Neural cell (in vitro differentiated cells): ENCODE measurements at regions not wholly inside any gene's neighbourhood (a gene's known extent, or its start where the extent isn't known, plus 50 kb on each side); places are given as distances from the start of the nearest gene placed in this dataset.

ENCODE experiments used
- H2AFZ ChIP-seq: fragments of 200-600, 300-800 bp; sonication (generic), shearing (Covaris generic); 2 replicates; pipeline ENCODE4 v1.6.0; 2014; ENCODE audit warnings: low read depth, mild to moderate bottlenecking, antibody characterized with exemption, low read length, moderate library complexity
- H3F3A ChIP-seq: fragments of 200-600 bp; shearing (Covaris generic); 2 replicates; pipeline ENCODE4 v1.6.1; 2016; ENCODE audit warnings: mild to moderate bottlenecking, moderate library complexity, mixed read lengths, antibody characterized with exemption, low read length; ENCODE audit not compliant: insufficient read depth, poor library complexity, severe bottlenecking
- H3K27ac ChIP-seq: fragments of 200-600, 300-800 bp; sonication (generic), shearing (Covaris generic); 2 replicates; pipeline ENCODE4 v1.5.1; 2014; ENCODE audit warnings: mild to moderate bottlenecking, low read length, moderate library complexity
- H3K27me3 ChIP-seq: fragments of 300-800, 200-600 bp; sonication (generic), shearing (Covaris generic); 2 replicates; pipeline ENCODE4 v1.6.0; 2014; ENCODE audit warnings: mild to moderate bottlenecking, low read depth, low read length, moderate library complexity; ENCODE audit not compliant: insufficient read depth
- H3K36me3 ChIP-seq: fragments of 300-800, 200-600 bp; sonication (generic), shearing (Covaris generic); 2 replicates; pipeline ENCODE4 v1.5.1; 2014; ENCODE audit warnings: mild to moderate bottlenecking, antibody characterized with exemption, low read length, moderate library complexity; ENCODE audit not compliant: insufficient read depth
- H3K4me2 ChIP-seq: fragments of 300-800, 200-600 bp; sonication (generic), shearing (Covaris generic); 2 replicates; pipeline ENCODE4 v1.6.0; 2014; ENCODE audit warnings: mild to moderate bottlenecking, low read length
- H3K4me3 ChIP-seq: fragments of 300-800, 200-600 bp; sonication (generic), shearing (Covaris generic); 2 replicates; pipeline ENCODE4 v1.5.1; 2014; ENCODE audit warnings: mild to moderate bottlenecking, low read length, moderate library complexity
- H3K79me2 ChIP-seq: fragments of 200-600 bp; shearing (Covaris generic); replicated peaks from 2 replicates; pipeline ENCODE4 v1.6.0; 2014; ENCODE audit warnings: mild to moderate bottlenecking, low read length, moderate library complexity; ENCODE audit not compliant: insufficient read depth
- H3K9ac ChIP-seq: fragments of 300-800, 200-600 bp; sonication (generic), shearing (Covaris generic); 2 replicates; pipeline ENCODE4 v1.6.1; 2016; ENCODE audit warnings: mild to moderate bottlenecking, low read length, mixed read lengths
- H3K9me2 ChIP-seq: fragments of 200-600 bp; shearing (Covaris generic); 2 replicates; pipeline ENCODE4 v1.6.1; 2016; ENCODE audit warnings: mild to moderate bottlenecking, low read length, mixed read lengths; ENCODE audit not compliant: insufficient read depth
- H3K9me3 ChIP-seq: fragments of 200-600, 300-800 bp; sonication (generic), shearing (Covaris generic); 2 replicates; pipeline ENCODE4 v1.6.1; 2016; ENCODE audit warnings: mild to moderate bottlenecking, mixed run types, low read length, moderate library complexity, mixed read lengths
- H4K20me1 ChIP-seq: fragments of 200-600 bp; shearing (Covaris generic); 2 replicates; pipeline ENCODE4 v1.6.1; 2016; ENCODE audit warnings: mild to moderate bottlenecking, mixed run types; ENCODE audit not compliant: insufficient read depth
- CTCF ChIP-seq: fragments of 450-650 bp; IDR thresholded peaks from 2 replicates; pipeline ENCODE4 v1.5.1; 2014; ENCODE audit warnings: antibody characterized with exemption, mild to moderate bottlenecking, moderate library complexity; ENCODE audit not compliant: poor library complexity, severe bottlenecking
- EP300 ChIP-seq: fragments of 450-650 bp; conservative IDR thresholded peaks from 2 replicates; pipeline ENCODE4 v1.6.1; 2014; ENCODE audit warnings: antibody characterized with exemption, mild to moderate bottlenecking, moderate library complexity; ENCODE audit not compliant: poor library complexity, severe bottlenecking
- EZH2 ChIP-seq: fragments of 200-600, 300-800 bp; shearing (Covaris generic), sonication (generic); IDR thresholded peaks from 2 replicates; pipeline ENCODE4 v1.6.1; 2014; ENCODE audit warnings: antibody characterized with exemption, low read length, borderline replicate concordance, mild to moderate bottlenecking; ENCODE audit not compliant: insufficient read depth, poor library complexity, severe bottlenecking
- MXI1 ChIP-seq: fragments of 450-650 bp; conservative IDR thresholded peaks from 2 replicates; pipeline ENCODE4 v1.6.1; 2014; ENCODE audit warnings: antibody characterized with exemption, mild to moderate bottlenecking; ENCODE audit not compliant: poor library complexity, severe bottlenecking
- POLR2AphosphoS5 ChIP-seq: IDR thresholded peaks from 2 replicates; pipeline ENCODE4 v1.6.1; 2012
- RAD21 ChIP-seq: fragments of 450-650 bp; conservative IDR thresholded peaks from 2 replicates; pipeline ENCODE4 v1.6.1; 2014; ENCODE audit warnings: antibody characterized with exemption, mild to moderate bottlenecking, moderate library complexity
- REST ChIP-seq: IDR thresholded peaks from 2 replicates; pipeline ENCODE4 v1.6.1; 2012; ENCODE audit warnings: borderline replicate concordance
- SMC3 ChIP-seq: fragments of 450-650 bp; conservative IDR thresholded peaks from 2 replicates; pipeline ENCODE4 v1.6.1; 2014; ENCODE audit warnings: antibody characterized with exemption, mild to moderate bottlenecking, moderate library complexity; ENCODE audit not compliant: poor library complexity
- TAF1 ChIP-seq: IDR thresholded peaks from 2 replicates; pipeline ENCODE4 v1.6.1; 2012; ENCODE audit warnings: low read depth

GRCh38 chr2:51387235-51387634, 355.3 kb upstream of the NRXN1 start:
- no peaks in the 10 kb centered on the region for H3F3A ChIP-seq
- no peaks in the 10 kb centered on the region for H3K9me2 ChIP-seq
- no peaks in the 10 kb centered on the region for H3K36me3 ChIP-seq
- no peak overlapping the region for H3K9ac ChIP-seq
- H3K79me2 ChIP-seq, result no peaks in the 10 kb centered on the region
- no peaks in the 10 kb centered on the region for H3K9me3 ChIP-seq
- no peaks in the 10 kb centered on the region for H4K20me1 ChIP-seq
- no peaks in the 10 kb centered on the region for H3K27me3 ChIP-seq
- TF ChIP-seq SMC3 (no peak), RAD21 (no peak)
- H3K4me3 ChIP-seq, result no peak overlapping the region
- H2AFZ ChIP-seq, result no peak overlapping the region
- H3K4me2 ChIP-seq, result no peak overlapping the region
- no peak overlapping the region for H3K27ac ChIP-seq

- H3K4me2 ChIP-seq, result no peak overlapping the region
- H3F3A ChIP-seq, result no peaks in the 10 kb centered on the region
- peaks cover 5% of the 10 kb centered on the region for H3K9me3 ChIP-seq
- H3K4me3 ChIP-seq, result no peak overlapping the region
- H3K27ac ChIP-seq, result no peak overlapping the region
- TF ChIP-seq TAF1, result no peak
- TF ChIP-seq MXI1, result no peak
- TF ChIP-seq CTCF, result no peak
- no peak for TF ChIP-seq REST
- TF ChIP-seq EP300, result peak; percentile 99
- no peak for TF ChIP-seq SMC3
- no peak for TF ChIP-seq RAD21
- peak; percentile 97 for TF ChIP-seq POLR2AphosphoS5
- no peak for TF ChIP-seq EZH2
- no peak overlapping the region for H2AFZ ChIP-seq
- no peaks in the 10 kb centered on the region for H3K79me2 ChIP-seq
- no peaks in the 10 kb centered on the region for H3K9me2 ChIP-seq
- H3K27me3 ChIP-seq, result no peaks in the 10 kb centered on the region
- H3K36me3 ChIP-seq, result no peaks in the 10 kb centered on the region
- no peaks in the 10 kb centered on the region for H4K20me1 ChIP-seq
- no peak overlapping the region for H3K9ac ChIP-seq
Measured at GRCh38 chr2:51379997-51380396, 348.1 kb upstream of the NRXN1 start.

GRCh38 chr2:51368250-51368649, 336.3 kb upstream of the NRXN1 start:
- no peaks in the 10 kb centered on the region for H3K27me3 ChIP-seq
- H3K9me3 ChIP-seq, result no peaks in the 10 kb centered on the region
- H3K9me2 ChIP-seq, result no peaks in the 10 kb centered on the region
- no peaks in the 10 kb centered on the region for H3F3A ChIP-seq
- H3K27ac ChIP-seq, result no peak overlapping the region
- no peak overlapping the region for H3K9ac ChIP-seq
- no peaks in the 10 kb centered on the region for H4K20me1 ChIP-seq
- H3K36me3 ChIP-seq, result no peaks in the 10 kb centered on the region
- no peak overlapping the region for H3K4me3 ChIP-seq
- H2AFZ ChIP-seq, result no peak overlapping the region
- TF ChIP-seq TAF1, result no peak
- no peak for TF ChIP-seq SMC3
- no peak for TF ChIP-seq MXI1
- no peak for TF ChIP-seq EZH2
- TF ChIP-seq RAD21, result no peak
- TF ChIP-seq POLR2AphosphoS5, result no peak
- no peak for TF ChIP-seq REST
- no peak for TF ChIP-seq CTCF
- TF ChIP-seq EP300, result no peak
- no peak overlapping the region for H3K4me2 ChIP-seq
- H3K79me2 ChIP-seq, result no peaks in the 10 kb centered on the region
